CD4-positive, alpha-beta T cell treated with Interleukin-21 for 1 hour (primary cell): ENCODE measurements at regions not wholly inside any gene's neighbourhood (a gene's known extent, or its start where the extent isn't known, plus 50 kb on each side); places are given as distances from the start of the nearest gene placed in this dataset.
"Not testable (repeated sequence)": the region's sequence is repeated elsewhere in the genome, so short reads cannot be mapped to it uniquely, and the experiment has no call there.

ENCODE experiments used
- DNase-seq: peaks from one replicate; pipeline ENCODE4 v3.0.0-alpha.2; 2020

DNA sequence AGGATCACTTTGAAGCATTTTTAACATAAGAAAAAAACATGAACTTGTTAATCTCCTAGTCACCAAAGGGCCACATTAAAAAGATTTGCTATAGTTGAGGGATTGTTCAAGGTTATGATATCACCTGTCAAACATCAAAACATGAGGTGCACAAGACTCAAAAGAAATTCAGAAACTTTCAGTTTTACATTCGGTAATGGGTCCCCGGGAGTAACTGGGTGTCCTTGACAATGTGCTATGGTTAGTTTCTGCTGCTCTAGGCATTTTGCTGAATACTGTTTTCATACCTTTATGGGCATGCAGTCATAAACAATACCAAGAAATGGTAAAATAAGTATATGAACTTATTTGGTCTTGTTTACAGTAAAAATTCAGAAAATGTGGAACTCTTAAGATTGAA, 92.8 kb upstream of the EDIL3 start:
- DNase-seq = no peak

DNA sequence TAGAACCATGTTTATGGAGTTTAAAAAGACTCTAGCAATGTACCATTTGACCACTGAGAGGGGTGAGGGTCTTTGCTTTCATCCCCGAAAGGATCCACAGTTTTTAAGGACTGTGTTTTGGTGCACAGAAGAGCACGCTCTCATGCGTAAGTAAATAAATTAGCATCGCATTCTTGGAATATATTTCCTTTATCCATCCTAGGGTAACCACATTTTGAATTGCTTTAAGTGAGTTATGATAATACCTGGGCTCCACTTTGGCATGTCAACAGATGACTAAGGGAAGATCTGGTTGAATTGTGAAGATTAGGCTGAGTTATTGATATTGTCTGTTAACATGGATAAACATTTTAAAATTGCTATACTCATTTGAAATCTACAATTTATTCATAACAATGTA, 89.4 kb upstream of the EDIL3 start:
- DNase-seq = no peak

DNA sequence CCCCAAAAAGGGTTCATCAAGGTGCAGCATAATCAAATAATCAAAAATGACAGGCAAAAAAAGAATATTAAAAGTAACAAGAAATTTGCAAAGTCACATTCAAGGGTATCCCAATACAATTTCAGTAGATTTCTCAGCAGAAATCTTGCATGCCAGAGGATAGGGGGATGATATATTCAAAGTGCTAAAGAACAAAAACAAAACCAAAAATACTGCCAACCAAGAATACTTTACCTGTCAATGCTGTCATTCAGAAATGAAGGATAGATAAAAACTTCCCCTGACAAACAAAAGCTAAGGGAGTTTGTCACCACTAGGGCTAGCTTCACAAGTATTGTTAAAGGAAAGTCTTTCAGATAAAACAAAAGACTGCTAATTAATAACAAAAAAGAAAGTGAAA, 68.7 kb upstream of the EDIL3 start:
- no peak for DNase-seq

DNA sequence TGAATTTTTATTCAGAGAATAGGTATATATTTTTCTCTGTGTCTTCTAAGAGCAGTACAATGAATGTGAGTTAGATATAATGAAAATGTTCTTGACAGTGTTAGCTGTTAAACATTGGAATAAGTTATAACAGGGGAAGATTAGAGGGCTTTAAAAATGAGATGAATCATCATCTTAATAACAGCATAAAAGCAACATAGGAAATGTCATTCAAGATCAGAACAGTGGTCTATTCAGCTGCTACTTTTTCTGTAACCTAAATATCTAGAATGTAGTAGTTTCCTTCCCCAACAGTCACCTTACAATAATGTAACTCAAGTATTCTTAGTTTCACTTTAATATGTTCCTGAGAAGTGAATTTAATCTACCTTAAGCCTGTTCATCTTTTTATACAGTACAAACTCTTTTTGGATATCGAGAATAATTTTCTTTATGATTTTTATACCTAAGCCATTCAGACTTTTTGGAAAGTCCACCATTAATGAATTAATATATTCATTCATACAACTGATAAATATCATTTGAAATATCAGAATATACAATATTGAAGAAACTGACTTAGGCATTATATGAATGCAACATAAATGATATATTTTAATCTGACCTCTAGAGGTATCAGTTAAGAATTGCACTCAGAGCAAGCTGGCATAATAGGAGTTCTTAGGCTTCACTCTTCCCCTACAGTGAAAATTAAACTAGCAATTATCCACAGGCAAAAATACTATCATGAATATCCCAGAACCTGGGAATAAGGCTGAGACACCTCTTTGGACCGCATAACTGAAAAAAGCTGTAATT, 66.1 kb upstream of the EDIL3 start:
- no peak for DNase-seq

DNA sequence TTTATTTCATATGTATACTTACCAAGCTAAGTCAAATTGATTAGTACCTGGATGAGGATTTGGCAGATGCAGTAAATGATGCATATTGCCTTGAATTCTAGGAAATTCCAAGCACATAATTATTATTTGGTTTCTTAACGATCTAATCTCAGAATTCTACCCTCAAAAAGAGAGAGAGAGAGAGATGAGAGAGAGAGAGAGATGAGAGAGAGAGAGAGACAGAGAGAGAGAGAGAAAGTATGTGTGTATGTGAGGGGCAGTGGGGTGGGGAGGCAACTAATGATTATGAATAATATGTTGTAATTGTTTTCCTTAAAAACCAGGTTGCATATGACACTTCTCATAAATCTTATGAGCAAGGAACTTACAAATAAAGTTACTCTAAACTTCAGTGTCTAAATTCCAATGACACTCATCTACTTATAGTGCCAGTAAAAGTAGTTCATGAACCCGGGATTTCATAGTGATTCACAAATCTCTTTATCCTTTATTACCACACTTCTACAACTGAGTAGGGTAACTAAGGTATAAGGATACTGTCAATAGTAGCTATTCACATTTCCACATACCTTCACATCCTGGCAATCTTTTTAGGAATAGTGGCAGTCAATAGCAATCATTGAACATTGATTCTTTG, 60.5 kb upstream of the EDIL3 start:
- DNase-seq = no peak

DNA sequence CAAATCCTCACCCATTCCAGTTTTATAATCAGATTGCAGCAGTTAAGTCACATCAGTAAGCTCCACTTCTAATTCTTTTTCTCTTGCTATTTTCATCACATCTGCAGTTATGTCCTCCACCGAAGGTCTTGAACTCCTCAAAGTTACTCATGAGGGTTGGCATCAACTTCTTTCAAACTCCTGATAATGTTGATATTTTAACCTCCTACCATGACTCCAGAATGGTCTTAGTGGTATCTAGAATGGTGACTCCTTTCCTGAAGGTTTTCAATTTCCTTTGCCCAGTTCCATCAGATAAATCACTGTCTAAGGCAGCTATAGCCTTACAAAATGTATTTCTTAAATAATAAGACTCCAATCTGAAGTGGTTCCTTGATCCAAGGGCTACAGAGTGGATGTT, 53.8 kb upstream of the EDIL3 start:
- DNase-seq = no peak

DNA sequence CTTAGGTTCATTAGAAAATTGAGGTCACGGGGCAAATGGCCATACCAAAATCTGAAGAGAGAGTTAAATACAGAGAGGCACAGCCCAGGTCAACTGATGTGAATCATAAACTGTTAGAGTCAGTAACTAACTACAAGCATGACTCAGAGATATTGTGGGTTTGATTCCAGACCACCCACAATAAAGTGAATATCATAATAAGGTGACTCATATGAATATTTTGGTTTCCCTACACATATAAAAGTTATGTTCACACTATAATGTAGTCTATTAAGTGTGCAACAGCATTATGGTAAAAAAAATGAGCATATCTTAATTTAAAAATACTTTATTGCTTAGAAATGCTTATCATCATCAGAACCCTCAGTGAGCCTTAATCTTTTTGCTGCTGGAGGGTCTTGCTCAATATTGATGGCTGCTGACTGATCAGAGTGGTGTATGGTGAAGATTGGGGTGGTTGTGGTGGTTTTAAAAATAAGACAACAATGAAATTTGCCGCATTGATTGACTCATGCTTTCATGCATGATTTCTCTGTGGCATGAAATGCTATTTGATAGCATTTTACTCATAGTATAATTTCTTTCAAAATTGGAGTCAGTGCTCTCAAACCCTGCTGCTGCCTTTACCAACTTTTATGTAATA, 53.1 kb upstream of the EDIL3 start:
- no peak for DNase-seq

DNA sequence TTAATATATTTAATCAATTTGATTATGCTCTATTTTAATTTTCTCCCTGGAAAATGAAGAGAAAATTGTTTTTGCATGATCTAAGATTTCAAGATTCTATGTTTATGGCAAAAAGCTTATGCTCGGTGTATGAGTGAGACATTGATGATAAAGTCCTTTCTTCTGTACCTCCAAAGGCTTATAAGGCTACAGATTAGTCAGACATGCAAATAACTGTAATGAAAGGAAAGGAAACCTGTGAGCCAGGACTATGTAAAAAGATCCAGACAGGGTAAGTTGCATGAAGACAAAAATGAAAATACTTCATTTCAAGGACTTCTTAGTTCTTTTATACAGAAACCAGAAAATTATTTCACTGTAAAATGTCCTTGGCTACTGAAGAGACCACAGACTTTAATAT, 52.2 kb upstream of the EDIL3 start:
- DNase-seq = no peak

DNA sequence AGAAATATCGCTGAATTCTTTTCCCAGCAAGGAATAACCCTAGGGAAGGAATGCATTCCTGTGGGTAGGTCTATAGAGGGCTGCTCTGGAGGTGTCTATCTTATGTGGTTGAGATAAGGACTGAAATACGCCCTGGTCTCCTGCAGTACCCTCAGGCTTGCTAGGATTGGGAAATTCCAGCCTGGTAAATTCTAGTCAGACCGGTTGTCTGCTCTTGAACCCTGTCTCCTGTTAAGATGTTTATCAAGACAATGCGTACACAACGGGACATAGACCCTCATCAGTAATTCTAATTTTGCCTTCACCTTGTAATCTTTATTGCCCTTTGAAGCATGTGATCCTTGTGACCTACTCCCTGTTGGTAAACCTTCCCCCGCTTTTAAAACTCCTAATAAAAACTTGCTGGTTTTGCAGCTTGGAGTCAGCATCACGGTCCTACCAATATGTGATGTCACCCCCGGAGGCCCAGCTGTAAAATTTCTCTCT, 51.2 kb upstream of the EDIL3 start:
- DNase-seq = not testable (repeated sequence)
